K562 (cell line): ENCODE measurements at regions not wholly inside any gene's neighbourhood (a gene's known extent, or its start where the extent isn't known, plus 50 kb on each side); places are given as distances from the start of the nearest gene placed in this dataset.

ENCODE experiments used
- ATAC-seq: fragments of 200-7000 bp; cut with Tn5 transposase; 3 replicates; pipeline ENCODE4 v1.9.1; 2020; ENCODE audit warnings: moderate library complexity
- BruUV-seq: library from RNA; stranded (reverse); fragments of 400-500 nt; replicated peaks from 2 replicates; lab custom pipeline; 2021; lab: Mats Ljungman, UMichigan
- CTCF ChIA-PET: fragments of 300-600 bp; formaldehyde crosslinking; extraction: SDS; loops from one replicate; lab custom pipeline; 2021; ENCODE audit warnings: low intra/inter-chr PET ratio; lab: Yijun Ruan, JAX
- POLR2A ChIA-PET: fragments of 300-600, 350-650 bp; sonication (Branson Sonifier 250); formaldehyde crosslinking; extraction: SDS; loops from one replicate; lab custom pipeline; 2021; ENCODE audit warnings: antibody characterized with exemption, inconsistent platforms; lab: Yijun Ruan, JAX
- DNase-seq, 4 experiments: peaks; one replicate each; pipeline versions ENCODE4 v3.0.0 to v3.0.0-alpha.2; 2011 to 2018; ENCODE audit warnings: low spot score in 3 of 4, mixed read lengths in 3 of 4; ENCODE audit errors: extremely low read depth in 1 of 4
- FAIRE-seq: peaks from 2 replicates; lab custom pipeline; 2011; peaks lifted over from hg19 to GRCh38; lab: Jason Lieb, UNC
- H2AFZ ChIP-seq: 2 replicates; pipeline ENCODE4 v1.6.0; 2011; ENCODE audit warnings: low read depth, low read length, control low read depth, inconsistent platforms
- H3K27ac ChIP-seq: fragments of 200-600 bp; 3 replicates; pipeline ENCODE4 v1.8.0; 2011; ENCODE audit warnings: low read depth, mild to moderate bottlenecking, control low read depth, inconsistent platforms, low read length, moderate library complexity, mixed read lengths; ENCODE audit errors: extremely low read depth
- H3K27me3 ChIP-seq, 2 experiments: fragments of 300-600 bp in 1 of 2; 2 replicates in 1 of 2; 3 replicates in 1 of 2; pipeline versions ENCODE4 v1.6.0 to v1.8.0; 2011; ENCODE audit warnings: inconsistent platforms in 2 of 2, low read length in 2 of 2, mild to moderate bottlenecking in 1 of 2, mixed read lengths in 1 of 2, moderate library complexity in 1 of 2; ENCODE audit not compliant: control insufficient read depth in 2 of 2, insufficient read depth in 2 of 2
- H3K36me3 ChIP-seq: fragments of 300-600 bp; 3 replicates; pipeline ENCODE4 v1.8.0; 2011; ENCODE audit warnings: mild to moderate bottlenecking, low read length, inconsistent platforms; ENCODE audit not compliant: control insufficient read depth, insufficient read depth
- H3K4me1 ChIP-seq, 2 experiments: fragments of 200-600 bp in 1 of 2; replicated peaks in 1 of 2; 2 replicates in 1 of 2; 3 replicates in 1 of 2; pipeline versions ENCODE4 v1.5.1 to v1.8.0; 2011; ENCODE audit warnings: inconsistent platforms in 2 of 2, low read length in 2 of 2, mild to moderate bottlenecking in 1 of 2, mixed read lengths in 1 of 2, moderate library complexity in 1 of 2; ENCODE audit not compliant: control insufficient read depth in 2 of 2, insufficient read depth in 2 of 2
- H3K4me2 ChIP-seq: 2 replicates; pipeline ENCODE4 v1.6.1; 2011; ENCODE audit warnings: low read length, control low read depth, inconsistent platforms, mixed read lengths; ENCODE audit not compliant: insufficient read depth
- H3K4me3 ChIP-seq: fragments of 200-600 bp; sonication (generic), shearing (Covaris generic); 2 replicates; pipeline ENCODE4 v1.5.1; 2016; ENCODE audit warnings: control low read depth, inconsistent platforms
- H3K79me2 ChIP-seq: fragments of 200-600 bp; 3 replicates; pipeline ENCODE4 v1.8.0; 2011; ENCODE audit warnings: low read length, inconsistent platforms; ENCODE audit not compliant: control insufficient read depth, insufficient read depth
- H3K9ac ChIP-seq, 2 experiments: 2 replicates each; pipeline versions ENCODE4 v1.6.0 to v1.6.1; 2011; ENCODE audit warnings: low read depth in 2 of 2, low read length in 2 of 2, control low read depth in 1 of 2, inconsistent platforms in 1 of 2, mild to moderate bottlenecking in 1 of 2, mixed read lengths in 1 of 2; ENCODE audit not compliant: insufficient read depth in 1 of 2
- H3K9me1 ChIP-seq: one replicate; pipeline ENCODE4 v1.6.0; 2011; ENCODE audit warnings: inconsistent platforms, mild to moderate bottlenecking, low read length, moderate library complexity; ENCODE audit not compliant: control insufficient read depth, insufficient read depth
- H3K9me3 ChIP-seq: replicated peaks from 2 replicates; pipeline ENCODE4 v1.5.1; 2011; ENCODE audit warnings: low read depth, low read length, inconsistent platforms; ENCODE audit not compliant: control insufficient read depth, insufficient read depth
- H4K20me1 ChIP-seq: replicated peaks from 2 replicates; pipeline ENCODE4 v1.6.1; 2011; ENCODE audit warnings: low read length, inconsistent platforms, mixed read lengths; ENCODE audit not compliant: control insufficient read depth, insufficient read depth
- E2F6 ChIP-seq, 2 experiments: IDR thresholded peaks; 2 replicates each; pipeline ENCODE4 v1.6.1; 2011; ENCODE audit warnings: borderline replicate concordance in 1 of 2, control low read depth in 1 of 2, low read depth in 1 of 2, low read length in 1 of 2, mild to moderate bottlenecking in 1 of 2, mixed read lengths in 1 of 2, moderate library complexity in 1 of 2; ENCODE audit not compliant: insufficient read depth in 1 of 2, insufficient read length in 1 of 2, poor library complexity in 1 of 2, severe bottlenecking in 1 of 2; ENCODE audit errors: extremely low read depth in 1 of 2
- L3MBTL2 ChIP-seq: fragments of 450-650 bp; IDR thresholded peaks from 2 replicates; pipeline ENCODE4 v1.6.1; 2016; ENCODE audit warnings: mild to moderate bottlenecking, moderate library complexity
- PURB ChIP-seq: sonication (generic); formaldehyde crosslinking; IDR thresholded peaks from 2 replicates; pipeline ENCODE4 v1.9.0; 2021; ENCODE audit warnings: low read depth, mild to moderate bottlenecking, missing genetic modification reagents
- RBM14 ChIP-seq: fragments of 200-400 bp; formaldehyde crosslinking; IDR thresholded peaks from 2 replicates; pipeline ENCODE4 v1.6.1; 2018; ENCODE audit warnings: low read depth, mild to moderate bottlenecking, low read length, moderate library complexity, borderline replicate concordance; ENCODE audit not compliant: insufficient read depth
- SFPQ ChIP-seq: fragments of 200-400 bp; formaldehyde crosslinking; IDR thresholded peaks from 2 replicates; pipeline ENCODE4 v1.6.1; 2017; ENCODE audit warnings: mild to moderate bottlenecking, low read depth, low read length, moderate library complexity
- THAP7 ChIP-seq: fragments of 250-450 bp; sonication (Bioruptor Pico); IDR thresholded peaks from 2 replicates; pipeline ENCODE4 v1.5.0; 2021
- VEZF1 ChIP-seq: fragments of 200-800 bp; sonication (Bioruptor generic); IDR thresholded peaks from 2 replicates; pipeline ENCODE4 v1.6.1; 2017; ENCODE audit warnings: missing genetic modification characterization, missing compliant biosample characterization
- ZNF347 ChIP-seq: fragments of 450-650 bp; formaldehyde crosslinking; IDR thresholded peaks from 2 replicates; pipeline ENCODE4 v1.4.0; 2020; ENCODE audit warnings: low read depth, mild to moderate bottlenecking, moderate library complexity
- WGBS: fragments of 100-300 bp; shearing (Covaris generic); methylation state at CpG from one replicate; pipeline ENCODE4 v1.1.6; 2016; ENCODE audit warnings: low coverage, mixed read lengths; ENCODE audit not compliant: insufficient coverage; ENCODE audit errors: missing lambda C conversion rate; 5-methylcytosine and 5-hydroxymethylcytosine counted together
- in situ Hi-C: fragments of 300-500 bp; cut with MboI; formaldehyde crosslinking; loops from 4 replicates; pipeline ENCODE4 v1.15.0; 2018; ENCODE audit warnings: inconsistent platforms, mixed read lengths
- intact Hi-C: fragments of 100-400 bp; cut with micrococcal nuclease; formaldehyde crosslinking; loops from 2 replicates; pipeline ENCODE4 v1.14.2; 2022

GRCh38 chr11:127713226-127713625 lies 712.7 kb upstream of the KIRREL3 start:
- Histone ChIP-seq H2AFZ (no peak overlapping the region), H3K9ac (no peak overlapping the region), H4K20me1 (no peaks in the 10 kb centered on the region), H3K4me1 (no peaks in the 10 kb centered on the region), H3K4me2 (no peak overlapping the region), H3K27me3 (no peaks in the 10 kb centered on the region), H3K9me3 (no peaks in the 10 kb centered on the region; the same call in none of the 2 replicates), H3K79me2 (no peaks in the 10 kb centered on the region), H3K4me3 (no peak overlapping the region), H3K9me1 (no peaks in the 10 kb centered on the region), H3K27ac (no peak overlapping the region), H3K36me3 (no peaks in the 10 kb centered on the region)
- DNase-seq (no peak), FAIRE-seq (no peak), ATAC-seq (no peak)
- in situ Hi-C loops: no loop called here
- 0% methylated on average over 2 of the region's 2 CpGs for WGBS
- POLR2A ChIA-PET: no interaction called here
- CTCF ChIA-PET: no interaction called here
- no TSS peak for BruUV-seq
- intact Hi-C loops: no loop called here
- TF ChIP-seq L3MBTL2: no peak
- no peak for TF ChIP-seq RBM14
- no peak for TF ChIP-seq PURB (CRISPR knock-in tag)
- TF ChIP-seq THAP7: no peak
- no peak for TF ChIP-seq ZNF347 (CRISPR knock-in tag)
- no peak for TF ChIP-seq SFPQ
- TF ChIP-seq E2F6 (IDR thresholded peaks at IDR 0.05; ENCODE audit: borderline replicate concordance in 1 of 2, extremely low read depth in 1 of 2, insufficient read depth in 1 of 2, insufficient read length in 1 of 2, low read depth in 1 of 2, low read length in 1 of 2, poor library complexity in 1 of 2, severe bottlenecking in 1 of 2): no peak
- TF ChIP-seq VEZF1: no peak
